HG02884 (cell line): ENCODE measurements at regions not wholly inside any gene's neighbourhood (a gene's known extent, or its start where the extent isn't known, plus 50 kb on each side); places are given as distances from the start of the nearest gene placed in this dataset.
"Not testable (repeated sequence)": the region's sequence is repeated elsewhere in the genome, so short reads cannot be mapped to it uniquely, and the experiment has no call there.

ENCODE experiments used
- ATAC-seq: cut with Tn5 transposase; IDR thresholded peaks from one replicate; pipeline ENCODE4 v1.9.1; 2021; ENCODE audit warnings: mild to moderate bottlenecking, moderate library complexity; ENCODE audit not compliant: unreplicated experiment

GRCh38 chr12:46087916-46088439 is 97.6 kb upstream of the SCAF11 start:
- ATAC-seq: no peak

- no peak for ATAC-seq
These were observed 94.6 kb upstream of the SCAF11 start for GRCh38 chr12:46084666-46085631.

GRCh38 chr12:46082490-46083200 is 92.3 kb upstream of the SCAF11 start:
- ATAC-seq: no peak

GRCh38 chr12:46073321-46073720 is 82.9 kb upstream of the SCAF11 start:
- no peak for ATAC-seq

- peak; percentile 98 for ATAC-seq
These were observed 81.6 kb upstream of the SCAF11 start for GRCh38 chr12:46071769-46072624.

GRCh38 chr12:46071335-46071734 is 81.0 kb upstream of the SCAF11 start:
- ATAC-seq: no peak

GRCh38 chr12:46067094-46067493 is 76.7 kb upstream of the SCAF11 start:
- no peak for ATAC-seq

- peak; percentile 66 for ATAC-seq
These were observed 75.2 kb upstream of the SCAF11 start for GRCh38 chr12:46065412-46066166.

GRCh38 chr12:46064548-46064947 is 74.2 kb upstream of the SCAF11 start:
- no peak for ATAC-seq

- ATAC-seq: not testable (repeated sequence)
These were observed 68.3 kb upstream of the SCAF11 start for GRCh38 chr12:46058697-46059096.

- no peak for ATAC-seq
These were observed 60.4 kb upstream of the SCAF11 start for GRCh38 chr12:46050805-46051204.

- ATAC-seq: no peak
These were observed 59.3 kb upstream of the SCAF11 start for GRCh38 chr12:46049665-46050064.

- no peak for ATAC-seq
These were observed 56.1 kb upstream of the SCAF11 start for GRCh38 chr12:46046436-46046835.

- no peak for ATAC-seq
These were observed 53.7 kb upstream of the SCAF11 start for GRCh38 chr12:46043972-46044520.
